Ascending aorta (tissue), 2 donors: ENCODE measurements at regions not wholly inside any gene's neighbourhood (a gene's known extent, or its start where the extent isn't known, plus 50 kb on each side); places are given as distances from the start of the nearest gene placed in this dataset.
"Not testable (repeated sequence)": the region's sequence is repeated elsewhere in the genome, so short reads cannot be mapped to it uniquely, and the experiment has no call there.

Experiments
- DNase-seq, 2 donors: peaks; one replicate each; pipeline ENCODE4 v3.0.0-alpha.2; 2019; ENCODE audit warnings: low spot score in 2 of 2
- H3K27ac ChIP-seq, 2 donors: fragments of 200-600 bp; sonication (generic); one replicate each; pipeline ENCODE4 v1.5.1; 2016 to 2017; ENCODE audit warnings: mild to moderate bottlenecking in 1 of 2
- H3K27me3 ChIP-seq: fragments of 200-600 bp; sonication (generic); one replicate; pipeline ENCODE4 v1.5.1; 2017
- H3K36me3 ChIP-seq, 2 donors: fragments of 200-600 bp; sonication (generic); one replicate each; pipeline ENCODE4 v1.5.1; 2016
- H3K4me1 ChIP-seq, 2 donors: fragments of 200-600 bp; sonication (generic); one replicate each; pipeline ENCODE4 v1.5.1; 2016 to 2017; ENCODE audit warnings: mild to moderate bottlenecking in 1 of 2
- H3K4me3 ChIP-seq, 2 donors: fragments of 200-600 bp; sonication (generic); one replicate each; pipeline ENCODE4 v1.5.1; 2016 to 2017; ENCODE audit warnings: mild to moderate bottlenecking in 1 of 2
- H3K9me3 ChIP-seq, 2 donors: fragments of 200-600 bp; sonication (generic); one replicate each; pipeline ENCODE4 v1.5.1; 2016
- intact Hi-C: fragments of 100-400 bp; cut with DNase I; formaldehyde crosslinking; loops from one replicate; pipeline ENCODE4 v1.15.1; 2023

- H3K36me3 ChIP-seq, H3K27ac ChIP-seq, H3K9me3 ChIP-seq, H3K27me3 ChIP-seq, intact Hi-C loops, H3K4me1 ChIP-seq, H3K4me3 ChIP-seq: not testable (repeated sequence)
- peak in 1 of 2 donors; percentile 64 for DNase-seq
Observed at GRCh38 chr2:113551637-113552318, 53.3 kb downstream of the FOXD4L1 start.

GRCh38 chr2:113559820-113560219, 61.4 kb downstream of the FOXD4L1 start:
- DNase-seq, H3K27ac ChIP-seq, H3K4me1 ChIP-seq, H3K36me3 ChIP-seq, H3K4me3 ChIP-seq, H3K27me3 ChIP-seq, H3K9me3 ChIP-seq, intact Hi-C loops: not testable (repeated sequence)

DNA sequence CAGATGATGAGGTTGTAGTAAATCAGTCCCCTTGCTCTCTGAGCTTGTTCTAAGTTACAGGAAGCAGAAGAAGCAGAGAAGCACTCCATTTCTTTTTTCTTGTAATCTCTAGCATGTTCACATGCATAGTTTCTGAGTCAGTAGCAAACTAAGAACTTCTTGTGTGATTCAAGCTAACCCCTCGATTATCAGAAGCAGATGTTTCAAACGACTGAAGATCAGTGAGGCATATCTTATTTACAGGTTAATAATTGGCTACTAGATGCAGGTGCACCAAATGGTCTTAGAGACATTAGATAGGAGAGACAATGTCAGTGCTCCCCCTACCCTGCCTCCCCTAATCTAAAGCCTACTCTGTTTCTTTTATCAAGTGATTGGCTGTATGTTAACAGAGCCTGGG, 64.2 kb downstream of the FOXD4L1 start:
- DNase-seq, H3K36me3 ChIP-seq, H3K4me3 ChIP-seq, H3K4me1 ChIP-seq, H3K9me3 ChIP-seq, H3K27ac ChIP-seq, H3K27me3 ChIP-seq, intact Hi-C loops: not testable (repeated sequence)

DNA sequence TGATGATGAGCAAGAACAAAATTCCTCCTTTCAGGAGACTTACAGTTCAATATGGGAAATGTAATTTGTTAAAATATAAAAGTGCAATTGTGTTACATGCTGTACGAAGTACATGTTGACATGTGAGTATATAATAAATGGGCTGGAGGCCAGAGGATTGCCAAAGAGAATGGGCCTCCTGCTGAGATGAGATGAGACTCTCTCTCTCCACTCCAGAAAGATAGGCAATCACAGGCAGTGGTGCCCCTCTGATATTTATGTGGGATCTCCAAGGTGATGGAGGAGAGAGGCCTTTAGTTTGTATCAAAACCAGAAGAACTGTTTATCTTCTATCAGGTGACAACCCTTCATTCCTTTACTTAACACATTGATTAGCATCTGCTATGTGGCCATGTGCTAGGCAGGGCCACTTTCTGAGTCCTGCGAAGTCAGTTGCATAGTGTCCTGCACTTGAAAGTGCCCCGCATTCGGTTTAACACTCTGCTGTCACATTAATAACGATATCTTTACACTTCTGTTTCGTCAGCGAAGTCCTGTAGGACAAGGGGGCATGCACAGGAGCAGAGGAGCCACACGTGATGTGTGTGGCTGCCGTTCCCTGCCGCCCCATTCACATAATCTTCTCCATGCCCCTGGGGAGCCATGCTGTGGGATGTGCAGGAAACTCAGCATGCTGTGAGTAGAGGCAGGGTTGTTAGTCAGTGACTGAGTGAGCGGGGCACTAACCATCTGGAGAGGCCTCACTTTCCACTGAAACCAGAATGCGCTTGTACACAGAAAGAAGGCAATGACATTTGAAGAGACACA, 60.2 kb upstream of the RABL2A start:
- not testable (repeated sequence) for H3K36me3 ChIP-seq, DNase-seq

DNA sequence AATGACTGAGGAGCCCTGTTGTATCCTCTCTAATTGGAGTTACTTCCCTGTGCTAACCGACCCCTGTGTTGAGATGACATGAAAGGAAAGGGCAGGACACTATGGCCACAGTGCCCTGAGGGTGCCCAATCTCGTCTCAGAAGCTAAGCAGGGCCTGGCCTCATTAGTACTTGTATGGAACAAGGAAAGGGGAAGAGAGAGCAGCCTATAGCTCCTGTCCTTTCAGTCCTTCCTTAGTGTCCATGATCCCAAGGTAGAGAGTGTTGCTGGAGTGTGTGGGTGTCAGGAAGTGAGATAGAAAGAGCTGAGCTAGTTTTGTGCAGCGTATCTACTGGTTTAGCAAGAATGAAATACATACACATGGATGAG, 59.6 kb upstream of the RABL2A start:
- not testable (repeated sequence) for H3K9me3 ChIP-seq

More for the DNA sequence above, 60.2 kb upstream of the RABL2A start:
- H3K27me3 ChIP-seq, intact Hi-C loops, H3K9me3 ChIP-seq, H3K4me3 ChIP-seq, H3K4me1 ChIP-seq, H3K27ac ChIP-seq: not testable (repeated sequence)

GRCh38 chr2:113568231-113568630, 58.8 kb upstream of the RABL2A start:
- H3K27me3 ChIP-seq, DNase-seq, H3K27ac ChIP-seq, H3K4me1 ChIP-seq, H3K36me3 ChIP-seq, H3K9me3 ChIP-seq, intact Hi-C loops, H3K4me3 ChIP-seq: not testable (repeated sequence)

More for the DNA sequence above, 59.6 kb upstream of the RABL2A start:
- DNase-seq, H3K4me1 ChIP-seq, H3K27me3 ChIP-seq, intact Hi-C loops, H3K36me3 ChIP-seq, H3K4me3 ChIP-seq, H3K27ac ChIP-seq: not testable (repeated sequence)

DNA sequence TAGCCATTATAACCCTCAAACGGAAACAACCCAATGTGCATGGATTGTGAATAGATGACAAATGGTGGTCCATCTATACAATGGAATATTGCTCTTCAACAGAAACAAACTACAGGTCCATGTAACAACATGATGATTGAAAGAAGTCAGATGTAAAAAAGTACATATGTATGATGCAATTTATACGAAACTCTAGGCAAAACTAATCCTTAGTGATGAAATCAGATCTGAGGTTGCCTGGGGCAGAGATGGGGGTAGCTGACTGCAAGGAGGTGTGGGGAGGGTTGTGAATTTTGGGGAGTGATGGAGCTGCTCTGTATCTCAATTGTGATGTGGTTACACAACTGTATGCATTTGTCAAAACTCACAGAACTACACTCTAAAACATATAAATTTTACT, 57.0 kb upstream of the RABL2A start:
- intact Hi-C loops: not testable (repeated sequence)

DNA sequence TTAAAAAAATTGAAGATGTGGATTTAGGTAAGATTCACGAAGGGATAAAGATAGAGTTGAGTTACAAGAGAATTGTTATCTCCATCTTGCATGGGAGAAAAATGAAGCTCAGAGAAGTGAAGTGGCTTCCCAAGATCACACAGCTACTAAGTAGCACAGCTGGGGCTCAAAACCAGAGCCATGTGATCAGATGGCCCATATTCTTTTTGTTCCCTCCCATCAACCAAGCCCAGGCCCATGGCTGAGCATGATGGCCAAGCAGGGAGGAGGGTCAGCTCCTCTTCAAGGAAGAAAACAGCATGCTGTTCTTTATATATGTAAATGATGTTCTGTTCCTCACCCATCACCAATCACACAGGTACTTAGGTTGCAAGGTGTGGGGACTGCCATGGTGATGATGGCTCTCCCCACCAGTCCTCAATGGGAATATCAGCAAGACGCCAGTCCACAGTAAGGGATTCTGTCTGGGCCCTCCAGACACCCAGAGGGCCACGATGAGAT, 56.5 kb upstream of the RABL2A start:
- H3K4me3 ChIP-seq, H3K27me3 ChIP-seq, DNase-seq, H3K27ac ChIP-seq, H3K4me1 ChIP-seq, H3K36me3 ChIP-seq, intact Hi-C loops, H3K9me3 ChIP-seq: not testable (repeated sequence)

More for the DNA sequence above, 57.0 kb upstream of the RABL2A start:
- not testable (repeated sequence) for H3K27ac ChIP-seq, H3K9me3 ChIP-seq, H3K27me3 ChIP-seq, H3K36me3 ChIP-seq, DNase-seq, H3K4me3 ChIP-seq, H3K4me1 ChIP-seq

DNA sequence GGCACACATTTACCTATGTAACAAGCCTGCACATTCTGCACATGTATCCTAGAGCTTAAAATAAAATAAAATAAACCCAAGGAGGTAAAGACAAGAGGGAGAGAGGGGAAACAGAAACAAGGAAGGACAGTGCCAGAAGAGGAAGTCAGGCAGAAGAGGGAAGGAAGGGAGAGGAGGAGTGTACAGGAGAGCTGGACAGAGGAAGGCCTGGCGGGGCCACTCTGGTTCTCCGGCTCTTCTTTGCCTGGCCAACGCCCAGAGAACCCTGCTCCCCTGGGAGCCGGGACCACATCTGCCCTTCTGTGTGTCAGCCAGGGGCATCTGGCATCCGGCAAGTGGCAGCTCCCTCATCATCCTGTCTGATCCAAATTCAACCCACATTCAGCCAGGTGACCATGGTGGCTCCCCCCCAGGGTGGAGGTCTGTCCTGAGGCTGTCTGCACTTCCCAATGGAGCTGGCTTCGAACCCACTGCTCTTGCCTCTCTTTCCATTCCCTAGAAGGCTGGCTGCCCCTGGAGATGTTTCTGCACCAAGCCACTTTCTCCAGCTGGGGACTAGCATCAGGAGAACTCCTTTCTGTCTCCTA, 55.5 kb upstream of the RABL2A start:
- DNase-seq, H3K4me3 ChIP-seq, H3K27me3 ChIP-seq, H3K9me3 ChIP-seq, H3K27ac ChIP-seq, intact Hi-C loops, H3K36me3 ChIP-seq, H3K4me1 ChIP-seq: not testable (repeated sequence)

GRCh38 chr2:113575721-113576120, 51.3 kb upstream of the RABL2A start:
- H3K36me3 ChIP-seq, H3K27me3 ChIP-seq, H3K9me3 ChIP-seq, H3K4me1 ChIP-seq, H3K4me3 ChIP-seq, intact Hi-C loops, H3K27ac ChIP-seq, DNase-seq: not testable (repeated sequence)

DNA sequence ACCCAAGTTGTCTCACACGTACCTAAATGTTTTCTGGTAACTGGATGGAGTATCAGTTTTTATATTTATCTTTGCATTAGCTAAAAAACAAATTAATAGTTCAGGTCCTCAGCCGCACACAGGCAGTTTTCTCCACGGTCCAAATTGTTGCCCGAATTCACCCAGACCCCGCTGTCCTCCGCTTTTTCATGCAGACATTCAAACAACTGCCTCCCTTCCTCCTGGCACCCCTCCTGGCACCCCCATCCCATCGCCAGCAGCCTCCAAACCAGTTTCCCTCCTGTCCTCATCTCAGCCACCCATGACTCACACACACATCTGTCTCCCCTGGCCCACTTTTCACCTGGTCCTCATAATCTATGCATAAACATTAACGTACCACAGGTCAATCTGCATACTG, 50.7 kb upstream of the RABL2A start:
- H3K27ac ChIP-seq, H3K4me1 ChIP-seq, H3K9me3 ChIP-seq, H3K36me3 ChIP-seq, intact Hi-C loops, H3K4me3 ChIP-seq, DNase-seq, H3K27me3 ChIP-seq: not testable (repeated sequence)
